ENCODE measurements at regions not wholly inside any gene's neighbourhood (a gene's known extent, or its start where the extent isn't known, plus 50 kb on each side); places are given as distances from the start of the nearest gene placed in this dataset.

GRCh38 chr2:104041351-104041750, 812.6 kb upstream of the POU3F3 start:
- H3K36me3 ChIP-seq, result no peaks in the 10 kb centered on the region
- H3K27ac ChIP-seq, result no peak overlapping the region
- H3K9me3 ChIP-seq, result no peaks in the 10 kb centered on the region
- H3K4me1 ChIP-seq, result no peaks in the 10 kb centered on the region
- no peak overlapping the region for H3K4me3 ChIP-seq
- ATAC-seq (no peak), DNase-seq (no peak)
- no peaks in the 10 kb centered on the region for H3K27me3 ChIP-seq
- intact Hi-C loops (cut with DNase I), result no loop called here
- no peak for TF ChIP-seq CTCF (IDR thresholded peaks at IDR 0.05)

DNA sequence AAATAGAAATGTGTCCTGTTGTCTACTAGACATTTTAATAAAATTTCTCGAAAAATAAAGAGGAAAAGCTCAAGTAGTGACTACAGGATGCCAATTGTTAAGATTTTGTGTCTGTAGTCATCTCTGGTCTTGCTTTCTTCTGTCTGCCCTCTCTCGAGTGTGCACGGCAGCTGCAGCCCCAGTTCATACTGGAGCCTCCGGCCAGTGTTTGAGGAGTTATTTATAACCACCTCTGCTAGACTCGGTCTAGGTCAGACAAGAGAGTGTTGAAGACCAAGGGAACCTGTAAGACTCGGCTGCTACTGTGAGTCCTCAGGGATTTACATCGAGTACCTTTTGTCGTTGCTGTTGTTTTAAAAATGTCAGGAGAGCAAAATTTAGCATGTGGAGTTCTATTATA, 810.1 kb upstream of the POU3F3 start:
- Histone ChIP-seq H3K4me1 (no peaks in the 10 kb centered on the region), H3K27me3 (no peaks in the 10 kb centered on the region), H3K36me3 (no peaks in the 10 kb centered on the region), H3K4me3 (no peak overlapping the region), H3K27ac (no peak overlapping the region), H3K9me3 (no peaks in the 10 kb centered on the region)
- no peak for TF ChIP-seq CTCF (IDR thresholded peaks at IDR 0.05)
- ATAC-seq (peak; percentile 96), DNase-seq (peak in 1 of 4 donors; percentile 34)
- intact Hi-C loops (cut with DNase I), result no loop called here

DNA sequence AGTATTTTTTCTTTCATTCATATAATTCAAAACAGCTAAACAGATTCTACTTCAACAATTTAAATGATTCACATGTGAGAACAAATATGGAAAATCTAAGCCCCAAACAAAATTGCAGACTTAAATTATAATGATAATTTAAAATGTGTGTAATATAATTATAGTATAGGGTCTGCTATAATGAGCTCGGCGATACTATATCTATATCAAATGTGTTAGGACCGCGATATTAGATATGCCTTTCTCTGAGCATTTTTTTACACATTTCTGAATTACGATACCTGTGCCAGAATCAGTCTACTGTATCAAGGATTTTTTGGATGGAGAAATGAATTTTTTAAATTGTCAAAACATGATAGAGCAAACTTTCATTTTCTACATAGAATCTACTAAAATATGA, 808.8 kb upstream of the POU3F3 start:
- Histone ChIP-seq H3K27ac (no peak overlapping the region), H3K4me3 (no peak overlapping the region), H3K36me3 (no peaks in the 10 kb centered on the region), H3K4me1 (no peaks in the 10 kb centered on the region), H3K9me3 (no peaks in the 10 kb centered on the region), H3K27me3 (no peaks in the 10 kb centered on the region)
- no peak for TF ChIP-seq CTCF (IDR thresholded peaks at IDR 0.05)
- intact Hi-C loops (cut with DNase I), result no loop called here
- DNase-seq (no peak), ATAC-seq (no peak)

- DNase-seq, result no peak
- intact Hi-C loops (cut with DNase I), result no loop called here
- H3K4me3 ChIP-seq, result no peak overlapping the region
- TF ChIP-seq CTCF (IDR thresholded peaks at IDR 0.05), result no peak
- no peak overlapping the region for H3K27ac ChIP-seq
- no peak for ATAC-seq
- no peaks in the 10 kb centered on the region for H3K36me3 ChIP-seq
- H3K9me3 ChIP-seq, result no peaks in the 10 kb centered on the region
- no peaks in the 10 kb centered on the region for H3K27me3 ChIP-seq
- H3K4me1 ChIP-seq, result no peaks in the 10 kb centered on the region
Observed at GRCh38 chr2:104046466-104046865, 807.4 kb upstream of the POU3F3 start.

DNA sequence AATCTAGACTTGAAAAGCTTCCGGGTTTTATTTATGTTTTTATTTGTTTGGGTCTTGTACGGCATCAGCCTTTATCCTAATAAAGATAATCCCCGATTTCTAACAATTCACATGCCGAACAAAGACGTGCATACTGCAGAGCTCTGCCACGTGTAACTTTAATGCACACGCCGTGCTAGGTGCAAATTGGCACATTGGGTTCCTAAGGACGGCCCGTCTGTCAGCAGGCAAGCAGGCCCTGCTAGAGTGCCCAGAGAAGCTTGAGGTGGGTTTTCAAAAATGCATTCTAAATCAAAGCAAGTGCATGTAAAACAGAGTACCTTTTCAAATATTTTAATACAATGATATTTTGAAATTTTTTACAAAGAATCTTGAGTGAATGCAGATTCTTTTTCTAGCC, 806.4 kb upstream of the POU3F3 start:
- intact Hi-C loops (cut with DNase I), result no loop called here
- DNase-seq, result no peak
- Histone ChIP-seq H3K4me1 (no peaks in the 10 kb centered on the region), H3K36me3 (no peaks in the 10 kb centered on the region), H3K27me3 (no peaks in the 10 kb centered on the region), H3K4me3 (no peak overlapping the region), H3K27ac (no peak overlapping the region), H3K9me3 (no peaks in the 10 kb centered on the region)
- ATAC-seq, result no peak
- TF ChIP-seq CTCF (IDR thresholded peaks at IDR 0.05), result no peak

Measured in left lung (tissue), 4 donors.